Caco-2 (cell line): ENCODE measurements at regions not wholly inside any gene's neighbourhood (a gene's known extent, or its start where the extent isn't known, plus 50 kb on each side); places are given as distances from the start of the nearest gene placed in this dataset.

Experiments
- BruUV-seq: library from RNA; stranded (reverse); fragments of 400-500 nt; replicated peaks from 2 replicates; lab custom pipeline; 2021; lab: Mats Ljungman, UMichigan
- CTCF ChIA-PET: fragments of 300-600 bp; sonication (Branson Sonifier 250); formaldehyde crosslinking; loops from one replicate; lab custom pipeline; 2022; ENCODE audit warnings: antibody characterized with exemption; lab: Charles Lee
- POLR2A ChIA-PET: fragments of 300-600 bp; sonication (Branson Sonifier 250); formaldehyde crosslinking; loops from one replicate; lab custom pipeline; 2022; ENCODE audit warnings: antibody characterized with exemption; lab: Charles Lee
- DNase-seq, 2 experiments: peaks; one replicate each; pipeline versions ENCODE4 v3.0.0 to v3.0.0-alpha.2; 2020 to 2022
- H3K27me3 ChIP-seq: replicated peaks from 2 replicates; pipeline ENCODE4 v1.6.0; 2011; ENCODE audit warnings: low read length; ENCODE audit not compliant: control insufficient read depth, insufficient read depth
- H3K36me3 ChIP-seq: 2 replicates; pipeline ENCODE4 v1.5.1; 2011; ENCODE audit warnings: low read length; ENCODE audit not compliant: control insufficient read depth, insufficient read depth
- H3K4me1 ChIP-seq: fragments of 250-450 bp; sonication (Bioruptor Pico); 2 replicates; pipeline ENCODE4 v1.5.1; 2020; ENCODE audit warnings: mild to moderate bottlenecking
- H3K4me3 ChIP-seq: 2 replicates; pipeline ENCODE4 v1.5.1; 2011; ENCODE audit warnings: low read depth, mild to moderate bottlenecking, control low read depth, low read length
- H3K9me3 ChIP-seq: fragments of 250-450 bp; sonication (Bioruptor Pico); 2 replicates; pipeline ENCODE4 v1.5.1; 2020; ENCODE audit warnings: mild to moderate bottlenecking, moderate library complexity
- H3K27ac Mint-ChIP-seq: one replicate; pipeline ENCODE4 v1.8.0; 2022; ENCODE audit warnings: mixed read lengths; ENCODE audit not compliant: unreplicated experiment
- H3K27me3 Mint-ChIP-seq: one replicate; pipeline ENCODE4 v1.8.0; 2022; ENCODE audit warnings: mixed read lengths; ENCODE audit not compliant: insufficient read depth, unreplicated experiment
- H3K36me3 Mint-ChIP-seq: one replicate; pipeline ENCODE4 v1.8.0; 2022; ENCODE audit warnings: mild to moderate bottlenecking, mixed read lengths; ENCODE audit not compliant: insufficient read depth, unreplicated experiment
- H3K4me1 Mint-ChIP-seq: one replicate; pipeline ENCODE4 v1.8.0; 2022; ENCODE audit warnings: low read depth, mixed read lengths; ENCODE audit not compliant: unreplicated experiment
- H3K4me3 Mint-ChIP-seq: one replicate; pipeline ENCODE4 v1.8.0; 2022; ENCODE audit warnings: mild to moderate bottlenecking, moderate library complexity, mixed read lengths; ENCODE audit not compliant: unreplicated experiment
- H3K9me3 Mint-ChIP-seq: one replicate; pipeline ENCODE4 v1.8.0; 2022; ENCODE audit warnings: mixed read lengths; ENCODE audit not compliant: unreplicated experiment
- intact Hi-C: fragments of 100-400 bp; cut with micrococcal nuclease; formaldehyde crosslinking; loops from one replicate; pipeline ENCODE4 v1.10.0; 2022; ENCODE audit not compliant: unreplicated experiment
- TF ChIP-seq, protein P1 (sequence below), 2 experiments: fragments of 200-600 bp in 1 of 2; IDR thresholded peaks; 1 replicate in 1 of 2; 2 replicates in 1 of 2; pipeline versions ENCODE4 v1.5.1 to v1.8.0; 2011 to 2022; ENCODE audit warnings: antibody characterized with exemption in 1 of 2, control low read depth in 1 of 2, inconsistent platforms in 1 of 2, low read depth in 1 of 2, low read length in 1 of 2, mild to moderate bottlenecking in 1 of 2, moderate library complexity in 1 of 2; ENCODE audit not compliant: insufficient read depth in 1 of 2, severe bottlenecking in 1 of 2, unreplicated experiment in 1 of 2

DNA sequence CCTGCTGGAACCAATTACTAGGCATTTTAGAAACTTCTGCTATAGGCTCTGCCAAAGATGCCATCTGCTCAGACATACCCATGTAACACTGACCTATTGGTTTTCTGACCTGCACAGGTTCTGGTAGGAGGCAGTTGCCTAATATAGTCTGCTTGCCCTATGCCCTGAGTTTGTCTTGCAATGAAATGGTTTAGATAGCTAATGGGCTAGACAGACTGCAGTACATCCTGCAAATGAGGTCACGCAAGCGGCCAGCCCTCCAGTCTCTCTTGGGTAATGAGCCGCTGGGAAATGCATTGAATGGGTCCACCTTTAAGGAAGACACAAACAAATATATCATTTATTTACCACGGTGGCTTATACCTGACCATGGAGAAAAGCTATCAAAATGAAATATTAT is 90.6 kb upstream of the B3GAT2 start:
- no peaks in the 10 kb centered on the region for H3K27me3 ChIP-seq
- Mint-ChIP-seq H3K4me3 (no peak overlapping the region), H3K4me1 (peaks cover 6% of the 10 kb centered on the region), H3K27ac (no peak overlapping the region), H3K36me3 (peaks cover 4% of the 10 kb centered on the region), H3K27me3 (no peaks in the 10 kb centered on the region), H3K9me3 (no peaks in the 10 kb centered on the region)
- no peaks in the 10 kb centered on the region for H3K9me3 ChIP-seq
- no peak for DNase-seq
- ChIA-PET POLR2A (no interaction called here), CTCF (no interaction called here)
- H3K4me3 ChIP-seq, result no peak overlapping the region
- TF ChIP-seq, protein P1, sequence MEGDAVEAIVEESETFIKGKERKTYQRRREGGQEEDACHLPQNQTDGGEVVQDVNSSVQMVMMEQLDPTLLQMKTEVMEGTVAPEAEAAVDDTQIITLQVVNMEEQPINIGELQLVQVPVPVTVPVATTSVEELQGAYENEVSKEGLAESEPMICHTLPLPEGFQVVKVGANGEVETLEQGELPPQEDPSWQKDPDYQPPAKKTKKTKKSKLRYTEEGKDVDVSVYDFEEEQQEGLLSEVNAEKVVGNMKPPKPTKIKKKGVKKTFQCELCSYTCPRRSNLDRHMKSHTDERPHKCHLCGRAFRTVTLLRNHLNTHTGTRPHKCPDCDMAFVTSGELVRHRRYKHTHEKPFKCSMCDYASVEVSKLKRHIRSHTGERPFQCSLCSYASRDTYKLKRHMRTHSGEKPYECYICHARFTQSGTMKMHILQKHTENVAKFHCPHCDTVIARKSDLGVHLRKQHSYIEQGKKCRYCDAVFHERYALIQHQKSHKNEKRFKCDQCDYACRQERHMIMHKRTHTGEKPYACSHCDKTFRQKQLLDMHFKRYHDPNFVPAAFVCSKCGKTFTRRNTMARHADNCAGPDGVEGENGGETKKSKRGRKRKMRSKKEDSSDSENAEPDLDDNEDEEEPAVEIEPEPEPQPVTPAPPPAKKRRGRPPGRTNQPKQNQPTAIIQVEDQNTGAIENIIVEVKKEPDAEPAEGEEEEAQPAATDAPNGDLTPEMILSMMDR (IDR thresholded peaks at IDR 0.05; ENCODE audit: insufficient read depth in 1 of 2, low read depth in 1 of 2, low read length in 1 of 2, severe bottlenecking in 1 of 2, unreplicated experiment in 1 of 2), result no peak
- H3K4me1 ChIP-seq, result no peaks in the 10 kb centered on the region
- no TSS peak for BruUV-seq
- no peaks in the 10 kb centered on the region for H3K36me3 ChIP-seq
- intact Hi-C loops, result no loop called here

GRCh38 chr6:71048320-71049164 is 91.7 kb upstream of the B3GAT2 start:
- no peaks in the 10 kb centered on the region for H3K9me3 Mint-ChIP-seq
- H3K4me3 Mint-ChIP-seq, result no peak overlapping the region
- H3K27me3 Mint-ChIP-seq, result no peaks in the 10 kb centered on the region
- H3K4me1 ChIP-seq, result no peaks in the 10 kb centered on the region
- no peak overlapping the region for H3K27ac Mint-ChIP-seq
- CTCF ChIA-PET, result no interaction called here
- H3K27me3 ChIP-seq, result no peaks in the 10 kb centered on the region
- no TSS peak for BruUV-seq
- POLR2A ChIA-PET, result no interaction called here
- no peaks in the 10 kb centered on the region for H3K9me3 ChIP-seq
- peaks cover 4% of the 10 kb centered on the region for H3K36me3 Mint-ChIP-seq
- DNase-seq, result no peak
- TF ChIP-seq, protein P1 (IDR thresholded peaks at IDR 0.05; ENCODE audit: insufficient read depth in 1 of 2, low read depth in 1 of 2, low read length in 1 of 2, severe bottlenecking in 1 of 2, unreplicated experiment in 1 of 2), result no peak
- H3K4me3 ChIP-seq, result no peak overlapping the region
- H3K36me3 ChIP-seq, result no peaks in the 10 kb centered on the region
- H3K4me1 Mint-ChIP-seq, result peaks cover 6% of the 10 kb centered on the region
- intact Hi-C loops, result no loop called here

- Mint-ChIP-seq H3K36me3 (no peaks in the 10 kb centered on the region), H3K27me3 (no peaks in the 10 kb centered on the region), H3K27ac (no peak overlapping the region), H3K4me3 (no peak overlapping the region), H3K9me3 (no peaks in the 10 kb centered on the region), H3K4me1 (no peaks in the 10 kb centered on the region)
- POLR2A ChIA-PET, result no interaction called here
- Histone ChIP-seq H3K4me1 (no peaks in the 10 kb centered on the region), H3K9me3 (no peaks in the 10 kb centered on the region), H3K4me3 (no peak overlapping the region), H3K36me3 (no peaks in the 10 kb centered on the region), H3K27me3 (no peaks in the 10 kb centered on the region)
- intact Hi-C loops, result no loop called here
- CTCF ChIA-PET, result no interaction called here
- TF ChIP-seq, protein P1 (IDR thresholded peaks at IDR 0.05; ENCODE audit: insufficient read depth in 1 of 2, low read depth in 1 of 2, low read length in 1 of 2, severe bottlenecking in 1 of 2, unreplicated experiment in 1 of 2), result no peak
- no peak for DNase-seq
- no TSS peak for BruUV-seq
These were observed 92.4 kb upstream of the B3GAT2 start for GRCh38 chr6:71049198-71049770.
